Upper lobe of left lung (tissue), 6 donors: ENCODE measurements at regions not wholly inside any gene's neighbourhood (a gene's known extent, or its start where the extent isn't known, plus 50 kb on each side); places are given as distances from the start of the nearest gene placed in this dataset.

Source experiments
- ATAC-seq, 2 donors: fragments of 200-7000 bp; cut with Tn5 transposase; one replicate each; pipeline ENCODE4 v1.9.1; 2022; ENCODE audit warnings: mild to moderate bottlenecking in 2 of 2, moderate library complexity in 2 of 2; ENCODE audit not compliant: low FRiP score in 2 of 2
- DNase-seq, 2 donors: peaks; one replicate each; pipeline ENCODE4 v3.0.0-alpha.2; 2019 to 2020
- H3K27ac ChIP-seq, 4 donors: fragments of 200-600 bp; sonication (generic); one replicate each; pipeline ENCODE4 v1.5.1; 2016 to 2019
- H3K27me3 ChIP-seq, 4 donors: fragments of 200-600 bp; sonication (generic); one replicate each; pipeline ENCODE4 v1.5.1; 2017 to 2019
- H3K36me3 ChIP-seq, 4 donors: fragments of 200-600 bp; sonication (generic); one replicate each; pipeline ENCODE4 v1.5.1; 2016 to 2019
- H3K4me1 ChIP-seq, 4 donors: fragments of 200-600 bp; sonication (generic); one replicate each; pipeline ENCODE4 v1.5.1; 2018 to 2019
- H3K4me3 ChIP-seq, 4 donors: fragments of 200-600 bp; sonication (generic); one replicate each; pipeline ENCODE4 v1.5.1; 2017 to 2019; ENCODE audit warnings: mild to moderate bottlenecking in 2 of 4, moderate library complexity in 1 of 4
- H3K9me3 ChIP-seq, 4 donors: fragments of 200-600 bp; sonication (generic); one replicate each; pipeline ENCODE4 v1.5.1; 2018 to 2019
- CTCF ChIP-seq, 6 experiments: fragments of 450-650 bp in 4 of 6; fragments of 200-600 bp in 2 of 6; sonication (generic) in 2 of 6; IDR thresholded peaks; one replicate each; pipeline ENCODE4 v1.5.1; 2016 to 2019; ENCODE audit warnings: antibody characterized with exemption in 6 of 6
- EP300 ChIP-seq, 4 donors: sonication (generic); formaldehyde crosslinking; IDR thresholded peaks; one replicate each; pipeline ENCODE4 v1.5.1; 2017; ENCODE audit warnings: antibody characterized with exemption in 4 of 4, control low read depth in 2 of 4
- POLR2A ChIP-seq, 4 donors: fragments of 450-650 bp; IDR thresholded peaks; one replicate each; pipeline ENCODE4 v1.5.1; 2016 to 2017; ENCODE audit warnings: antibody characterized with exemption in 4 of 4, mild to moderate bottlenecking in 2 of 4
- POLR2AphosphoS5 ChIP-seq, 2 donors: sonication (generic); formaldehyde crosslinking; IDR thresholded peaks; one replicate each; pipeline ENCODE4 v1.5.1; 2017; ENCODE audit warnings: antibody characterized with exemption in 2 of 2
- WGBS, 2 donors: methylation state at CpG; one replicate each; pipeline ENCODE4 v1.1.5; 2017 to 2018; 5-methylcytosine and 5-hydroxymethylcytosine counted together
- donor health status: DM: no; HTN: no; CAD: no; lungs with moderate emphysema.
- donor health status: DM: no; HTN: yes; CAD: no; lungs with severe emphysema.

DNA sequence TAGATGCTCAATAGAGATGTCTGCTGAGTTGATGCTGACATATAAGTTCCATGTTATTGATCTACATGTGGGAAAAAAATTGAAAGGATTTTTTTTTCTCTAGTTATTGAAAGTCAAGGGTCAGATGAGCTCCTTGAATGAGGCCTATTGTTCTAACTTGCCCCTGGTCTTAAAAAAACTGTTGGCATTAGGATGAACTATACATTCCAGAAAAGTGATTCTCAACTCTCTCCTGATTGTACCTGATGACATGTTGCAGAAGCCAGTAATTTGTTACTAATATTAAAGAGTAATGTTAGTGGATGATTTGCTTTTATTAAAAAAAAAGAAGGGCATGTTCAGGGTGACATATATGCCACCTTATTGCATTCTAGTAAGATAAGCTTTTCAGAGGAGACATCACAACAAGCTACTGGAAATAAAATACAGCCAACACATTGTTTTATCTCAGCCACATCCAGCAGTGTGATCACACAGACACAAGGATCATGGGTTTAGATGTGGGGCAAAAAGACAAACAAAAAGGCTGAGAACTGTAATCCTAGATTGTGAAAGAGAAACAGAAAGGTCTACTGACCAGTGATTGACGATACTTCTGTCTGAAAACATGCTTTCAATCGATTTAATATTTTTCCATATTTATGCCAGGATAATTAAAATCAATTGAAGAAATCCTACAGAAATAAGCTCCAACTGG lies 1314.1 kb upstream of the C9orf72 start:
- ATAC-seq (no peak), DNase-seq (no peak)
- Histone ChIP-seq H3K9me3 (no peaks in the 10 kb centered on the region), H3K4me1 (no peaks in the 10 kb centered on the region), H3K27ac (no peak overlapping the region), H3K4me3 (no peak overlapping the region), H3K27me3 (no peaks in the 10 kb centered on the region), H3K36me3 (no peaks in the 10 kb centered on the region)
- WGBS, 2 donors = 86 to 91% methylated on average over 2 of the region's 2 CpGs
- TF ChIP-seq EP300 (IDR thresholded peaks at IDR 0.05) (no peak), POLR2A (IDR thresholded peaks at IDR 0.05) (no peak), POLR2AphosphoS5 (IDR thresholded peaks at IDR 0.05) (no peak), CTCF (IDR thresholded peaks at IDR 0.05) (no peak)

DNA sequence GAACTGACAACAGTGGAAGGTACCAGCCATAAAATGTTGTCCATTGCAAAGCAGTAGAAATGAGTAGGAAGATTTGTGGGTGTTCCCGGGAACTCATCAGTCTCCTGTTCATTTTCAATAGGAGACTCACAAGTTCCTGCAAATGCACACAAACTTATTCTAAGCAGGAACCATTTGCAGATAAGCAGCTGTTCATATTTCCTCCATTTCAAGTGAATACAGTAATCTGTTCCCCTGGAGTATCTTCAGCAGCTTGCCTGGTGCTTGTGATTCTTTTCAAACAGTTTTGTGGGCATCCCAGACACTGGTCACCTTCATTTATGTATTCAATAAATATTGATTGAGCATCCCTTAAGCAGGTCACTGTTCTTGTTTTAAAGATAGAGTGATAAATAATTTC lies 1315.5 kb upstream of the C9orf72 start:
- Histone ChIP-seq H3K36me3 (no peaks in the 10 kb centered on the region), H3K4me3 (no peak overlapping the region), H3K4me1 (no peaks in the 10 kb centered on the region), H3K27ac (no peak overlapping the region), H3K9me3 (no peaks in the 10 kb centered on the region), H3K27me3 (no peaks in the 10 kb centered on the region)
- TF ChIP-seq POLR2AphosphoS5 (IDR thresholded peaks at IDR 0.05) (no peak), POLR2A (IDR thresholded peaks at IDR 0.05) (no peak), EP300 (IDR thresholded peaks at IDR 0.05) (no peak), CTCF (IDR thresholded peaks at IDR 0.05) (no peak)
- no peak for ATAC-seq
- no peak for DNase-seq
- 26 to 43% methylated on average over 1 of the region's 1 CpG for WGBS, 2 donors

GRCh38 chr9:28892538-28892937 lies 1319.3 kb upstream of the C9orf72 start:
- 48 to 69% methylated on average over 1 of the region's 1 CpG for WGBS, 2 donors
- ATAC-seq = no peak

DNA sequence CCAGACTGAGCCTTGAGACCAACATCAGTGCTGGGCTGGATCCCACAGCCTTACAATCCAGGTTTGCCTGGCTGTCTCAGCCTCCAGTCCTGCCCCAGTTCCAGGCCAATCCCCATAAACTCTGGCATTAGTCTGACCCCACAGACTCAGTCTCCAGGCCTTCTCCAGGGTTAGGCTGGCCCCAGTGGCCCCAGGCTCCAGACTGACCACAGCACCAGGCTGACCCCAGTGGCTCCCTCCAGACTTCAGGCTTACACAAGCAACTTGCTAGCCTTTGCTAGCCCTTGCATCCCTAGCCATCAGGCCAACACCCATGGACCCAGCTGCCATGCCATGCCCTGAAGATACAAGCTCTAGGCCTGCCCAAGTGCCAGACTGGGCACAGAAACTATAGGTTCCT lies 1326.0 kb upstream of the C9orf72 start:
- Histone ChIP-seq H3K36me3 (no peaks in the 10 kb centered on the region), H3K4me3 (no peak overlapping the region), H3K4me1 (no peaks in the 10 kb centered on the region), H3K27me3 (no peaks in the 10 kb centered on the region), H3K27ac (no peak overlapping the region), H3K9me3 (peaks cover 0 to 9% (median 0%) of the 10 kb centered on the region in 4 donors)
- DNase-seq (peak in 1 of 2 donors; percentile 9), ATAC-seq (peak; percentile 23 to 30)
- TF ChIP-seq CTCF (IDR thresholded peaks at IDR 0.05) = no peak
- TF ChIP-seq EP300 (IDR thresholded peaks at IDR 0.05) = no peak
- no peak for TF ChIP-seq POLR2AphosphoS5 (IDR thresholded peaks at IDR 0.05)
- TF ChIP-seq POLR2A (IDR thresholded peaks at IDR 0.05) = no peak

More at GRCh38 chr9:28892538-28892937, 1319.3 kb upstream of the C9orf72 start:
- no peak overlapping the region for H3K27ac ChIP-seq
- no peaks in the 10 kb centered on the region for H3K36me3 ChIP-seq
- DNase-seq = no peak
- TF ChIP-seq CTCF (IDR thresholded peaks at IDR 0.05) = no peak
- no peak for TF ChIP-seq EP300 (IDR thresholded peaks at IDR 0.05)
- TF ChIP-seq POLR2A (IDR thresholded peaks at IDR 0.05) = no peak
- TF ChIP-seq POLR2AphosphoS5 (IDR thresholded peaks at IDR 0.05) = no peak
- H3K27me3 ChIP-seq = no peaks in the 10 kb centered on the region
- H3K9me3 ChIP-seq = no peaks in the 10 kb centered on the region
- H3K4me3 ChIP-seq = no peak overlapping the region
- no peaks in the 10 kb centered on the region for H3K4me1 ChIP-seq

DNA sequence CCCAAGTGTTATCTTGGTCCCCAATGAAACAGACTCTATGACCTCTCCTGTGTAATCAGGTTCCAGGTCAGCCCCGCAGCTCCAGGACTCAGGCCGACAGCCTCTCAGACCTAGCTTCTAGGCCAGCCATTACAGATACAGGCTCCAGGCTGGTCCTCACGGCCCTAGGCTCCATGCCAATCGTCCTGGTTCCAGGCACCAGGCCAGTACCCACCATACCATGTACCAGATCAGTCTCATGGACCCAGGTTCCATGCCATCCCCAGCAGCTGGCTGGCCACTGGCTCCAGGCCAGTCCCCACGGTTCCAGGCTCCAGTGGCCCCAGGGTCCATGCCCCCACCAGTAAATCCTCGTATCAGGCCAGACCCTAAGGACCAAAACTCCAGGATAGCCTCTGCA lies 1326.6 kb upstream of the C9orf72 start:
- Histone ChIP-seq H3K9me3 (peaks cover 0 to 9% (median 0%) of the 10 kb centered on the region in 4 donors), H3K27me3 (no peaks in the 10 kb centered on the region), H3K36me3 (no peaks in the 10 kb centered on the region), H3K4me1 (no peaks in the 10 kb centered on the region), H3K27ac (no peak overlapping the region), H3K4me3 (no peak overlapping the region)
- DNase-seq (peak in 1 of 2 donors; percentile 11), ATAC-seq (peak; percentile 29 to 30)
- 69 to 80% methylated on average over 1 to 4 of the region's 6 CpGs for WGBS, 2 donors
- TF ChIP-seq CTCF (IDR thresholded peaks at IDR 0.05) (no peak), POLR2AphosphoS5 (IDR thresholded peaks at IDR 0.05) (no peak), EP300 (IDR thresholded peaks at IDR 0.05) (no peak), POLR2A (IDR thresholded peaks at IDR 0.05) (no peak)
